ENCODE measurements at regions not wholly inside any gene's neighbourhood (a gene's known extent, or its start where the extent isn't known, plus 50 kb on each side); places are given as distances from the start of the nearest gene placed in this dataset.
"Not testable (repeated sequence)": the region's sequence is repeated elsewhere in the genome, so short reads cannot be mapped to it uniquely, and the experiment has no call there.

DNA sequence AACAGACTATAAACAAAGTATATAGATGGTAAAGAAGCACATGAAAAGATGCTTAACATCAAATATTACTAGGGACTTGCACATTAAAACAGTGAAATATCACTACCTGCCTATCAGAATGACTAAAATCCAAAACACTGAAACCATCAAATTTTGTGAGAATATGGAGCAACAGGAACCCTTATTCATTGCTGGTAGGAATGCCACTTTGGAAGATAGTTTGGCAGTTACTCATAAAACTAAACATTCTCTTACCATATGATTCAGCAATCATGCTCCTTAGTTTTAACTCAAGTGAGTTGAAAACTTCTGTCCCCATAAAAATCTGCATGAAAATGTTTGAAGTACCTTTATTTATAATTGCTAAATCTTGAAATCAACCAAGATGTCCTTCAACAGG lies 297.6 kb downstream of the DAD1 start:
- Histone ChIP-seq H3K36me3 (ENCODE audit: control insufficient read depth, low read depth, low read length) (no peaks in the 10 kb centered on the region), H3K4me1 (ENCODE audit: control insufficient read depth, low read depth, low read length) (peaks cover 12% of the 10 kb centered on the region), H3K4me3 (ENCODE audit: low read length) (no peak overlapping the region), H3K9ac (ENCODE audit: low read length) (no peak overlapping the region), H3K9me3 (ENCODE audit: control insufficient read depth, low read depth, low read length) (no peaks in the 10 kb centered on the region), H3K27me3 (ENCODE audit: control insufficient read depth, insufficient read depth, low read length) (no peaks in the 10 kb centered on the region), H3K27ac (ENCODE audit: low read length) (no peak overlapping the region)

DNA sequence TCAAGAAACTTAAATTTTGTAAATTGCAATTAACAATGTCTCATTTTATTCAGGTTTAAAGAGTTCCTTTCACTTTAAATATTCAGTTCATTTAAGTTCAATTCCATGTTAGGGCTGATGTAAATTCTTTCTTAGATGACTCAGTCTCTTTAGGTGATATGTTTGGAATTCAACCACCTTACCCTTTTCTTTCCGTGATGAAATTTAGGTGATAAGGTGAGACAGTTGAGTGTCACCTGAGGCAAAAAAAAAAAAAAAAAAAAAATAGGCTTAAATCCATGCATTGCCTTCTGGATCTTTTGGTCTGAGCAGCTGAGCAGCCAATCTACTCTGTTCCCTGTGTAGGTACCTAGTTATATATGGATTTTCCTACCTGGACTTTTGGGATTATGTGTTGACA lies 299.5 kb downstream of the DAD1 start:
- no peaks in the 10 kb centered on the region for H3K27me3 ChIP-seq (ENCODE audit: control insufficient read depth, insufficient read depth, low read length)
- H3K4me1 ChIP-seq (ENCODE audit: control insufficient read depth, low read depth, low read length) = peaks cover 9% of the 10 kb centered on the region
- no peak overlapping the region for H3K27ac ChIP-seq (ENCODE audit: low read length)

DNA sequence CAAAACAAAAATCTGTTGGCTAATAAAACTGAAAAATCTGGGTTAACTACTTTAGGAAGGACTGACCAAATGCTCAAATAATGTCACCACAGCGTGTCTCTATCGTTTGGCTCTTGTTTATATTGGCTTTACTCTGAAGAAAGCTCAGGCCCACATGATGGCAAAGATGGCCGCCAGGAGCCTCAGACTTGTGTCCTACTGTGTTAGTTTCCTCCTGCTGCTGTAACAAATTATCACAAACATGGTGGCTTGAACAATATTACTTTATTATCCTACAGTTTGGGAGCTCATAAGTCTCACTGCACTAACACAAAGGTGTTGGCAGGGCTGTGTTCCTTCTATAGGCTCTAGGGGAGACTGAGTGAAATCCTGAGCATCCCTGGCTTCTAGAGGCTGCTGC lies 303.0 kb downstream of the DAD1 start:
- Histone ChIP-seq H3K27ac (ENCODE audit: low read length) (no peak overlapping the region), H3K4me3 (ENCODE audit: low read length) (no peak overlapping the region), H3K36me3 (ENCODE audit: control insufficient read depth, low read depth, low read length) (no peaks in the 10 kb centered on the region), H3K9me3 (ENCODE audit: control insufficient read depth, low read depth, low read length) (no peaks in the 10 kb centered on the region), H3K4me1 (ENCODE audit: control insufficient read depth, low read depth, low read length) (no peaks in the 10 kb centered on the region), H3K27me3 (ENCODE audit: control insufficient read depth, insufficient read depth, low read length) (no peaks in the 10 kb centered on the region), H3K9ac (ENCODE audit: low read length) (no peak overlapping the region)

More for the DNA sequence above, 299.5 kb downstream of the DAD1 start:
- Histone ChIP-seq H3K4me3 (ENCODE audit: low read length) (no peak overlapping the region), H3K9ac (ENCODE audit: low read length) (no peak overlapping the region), H3K36me3 (ENCODE audit: control insufficient read depth, low read depth, low read length) (no peaks in the 10 kb centered on the region), H3K9me3 (ENCODE audit: control insufficient read depth, low read depth, low read length) (no peaks in the 10 kb centered on the region)

DNA sequence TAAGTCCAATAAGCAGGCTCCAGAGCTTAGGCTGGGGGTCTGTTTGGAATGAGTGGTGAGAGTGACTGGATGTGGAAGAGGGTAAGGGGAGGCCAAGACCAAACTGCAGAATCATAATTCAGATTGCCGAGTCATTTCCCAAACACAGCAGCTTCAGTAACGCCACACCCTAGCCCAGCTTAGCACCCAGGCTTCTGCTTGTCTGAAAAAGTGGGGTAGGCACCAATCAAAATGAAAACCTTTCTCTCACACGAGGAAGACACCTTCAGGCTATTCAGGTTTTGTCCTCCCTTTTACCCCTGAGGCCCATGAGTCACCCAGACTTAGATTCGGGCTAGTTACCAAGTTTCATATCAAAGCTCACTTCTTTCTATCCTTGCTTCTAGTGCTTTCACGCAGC lies 306.1 kb downstream of the DAD1 start:
- Histone ChIP-seq H3K9ac (ENCODE audit: low read length) (no peak overlapping the region), H3K27me3 (ENCODE audit: control insufficient read depth, insufficient read depth, low read length) (no peaks in the 10 kb centered on the region), H3K4me3 (ENCODE audit: low read length) (no peak overlapping the region), H3K36me3 (ENCODE audit: control insufficient read depth, low read depth, low read length) (no peaks in the 10 kb centered on the region), H3K27ac (ENCODE audit: low read length) (no peak overlapping the region), H3K4me1 (ENCODE audit: control insufficient read depth, low read depth, low read length) (no peaks in the 10 kb centered on the region), H3K9me3 (ENCODE audit: control insufficient read depth, low read depth, low read length) (no peaks in the 10 kb centered on the region)

DNA sequence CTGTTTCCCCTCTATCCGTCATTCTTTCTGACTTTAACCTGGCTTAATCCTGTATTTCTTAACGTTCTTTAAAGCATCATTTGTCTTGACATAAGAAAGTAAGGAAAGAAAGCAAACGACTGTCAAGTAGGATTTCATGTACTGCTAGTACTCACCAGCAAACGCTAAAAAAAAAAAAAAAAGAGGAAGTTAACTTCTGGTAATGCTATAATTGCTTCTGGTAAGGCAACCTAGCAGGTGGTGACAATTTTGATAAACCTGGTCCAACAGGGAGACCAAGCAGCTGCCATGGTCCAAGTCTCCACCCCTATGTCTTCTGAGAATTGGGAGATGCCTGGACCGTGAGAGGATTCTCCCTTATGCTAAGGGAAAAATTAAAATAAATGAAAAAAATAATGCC lies 306.6 kb downstream of the DAD1 start:
- Histone ChIP-seq H3K4me1 (ENCODE audit: control insufficient read depth, low read depth, low read length) (no peaks in the 10 kb centered on the region), H3K9me3 (ENCODE audit: control insufficient read depth, low read depth, low read length) (no peaks in the 10 kb centered on the region), H3K27me3 (ENCODE audit: control insufficient read depth, insufficient read depth, low read length) (no peaks in the 10 kb centered on the region), H3K9ac (ENCODE audit: low read length) (no peak overlapping the region), H3K4me3 (ENCODE audit: low read length) (no peak overlapping the region), H3K27ac (ENCODE audit: low read length) (no peak overlapping the region), H3K36me3 (ENCODE audit: control insufficient read depth, low read depth, low read length) (no peaks in the 10 kb centered on the region)

DNA sequence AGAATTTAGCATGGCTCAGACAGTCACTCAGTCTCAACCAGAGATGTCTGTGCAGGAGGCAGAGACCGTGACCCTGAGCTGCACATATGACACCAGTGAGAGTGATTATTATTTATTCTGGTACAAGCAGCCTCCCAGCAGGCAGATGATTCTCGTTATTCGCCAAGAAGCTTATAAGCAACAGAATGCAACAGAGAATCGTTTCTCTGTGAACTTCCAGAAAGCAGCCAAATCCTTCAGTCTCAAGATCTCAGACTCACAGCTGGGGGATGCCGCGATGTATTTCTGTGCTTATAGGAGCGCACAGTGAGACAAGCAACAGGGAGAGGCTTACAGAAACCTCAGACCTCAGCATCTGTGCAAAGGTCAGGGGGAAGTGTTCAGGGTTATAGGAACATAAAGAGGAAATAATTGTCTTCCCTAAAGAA lies 307.6 kb downstream of the DAD1 start:
- not testable (repeated sequence) for H3K36me3 ChIP-seq (ENCODE audit: control insufficient read depth, low read depth, low read length); H3K4me1 ChIP-seq (ENCODE audit: control insufficient read depth, low read depth, low read length); H3K27me3 ChIP-seq (ENCODE audit: control insufficient read depth, insufficient read depth, low read length); H3K4me3 ChIP-seq (ENCODE audit: low read length); H3K27ac ChIP-seq (ENCODE audit: low read length); H3K9ac ChIP-seq (ENCODE audit: low read length); H3K9me3 ChIP-seq (ENCODE audit: control insufficient read depth, low read depth, low read length)

DNA sequence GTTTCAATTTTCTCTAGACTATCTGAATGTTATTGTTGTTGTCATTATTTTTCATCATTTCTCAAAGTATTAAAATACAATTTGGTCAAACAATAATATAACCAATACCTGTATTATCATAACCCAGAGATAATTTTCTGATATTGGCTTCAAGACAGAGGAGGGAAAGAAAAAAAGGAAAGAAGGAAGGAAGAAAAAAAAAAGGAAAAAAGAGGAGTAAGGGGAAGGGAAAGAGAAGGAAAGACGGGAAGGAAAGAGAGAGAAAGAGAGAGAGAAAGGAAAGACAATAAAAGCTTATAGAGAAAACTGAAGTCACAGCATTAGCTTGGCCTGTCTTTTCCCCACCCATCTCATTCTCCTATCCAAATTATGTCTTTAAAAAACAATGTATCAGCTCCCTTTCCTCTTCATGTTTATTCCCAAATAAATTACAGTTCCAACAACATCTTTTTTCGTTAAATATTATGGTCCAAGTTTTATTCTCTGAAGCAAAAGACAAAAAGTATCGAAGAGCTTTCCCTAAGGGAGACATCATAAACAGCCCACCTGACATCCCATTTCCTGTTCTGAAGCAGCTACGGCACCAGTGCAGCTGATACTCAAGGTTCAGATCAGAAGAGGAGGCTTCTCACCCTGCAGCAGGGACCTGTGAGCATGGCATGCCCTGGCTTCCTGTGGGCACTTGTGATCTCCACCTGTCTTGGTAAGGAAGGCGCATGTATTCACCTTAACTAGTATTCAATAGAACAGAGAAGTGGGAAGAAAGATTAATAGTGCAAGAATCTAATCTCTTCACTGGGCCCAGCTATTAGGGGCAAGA lies 308.3 kb downstream of the DAD1 start:
- H3K9me3 ChIP-seq (ENCODE audit: control insufficient read depth, low read depth, low read length) = no peaks in the 10 kb centered on the region
- no peak overlapping the region for H3K4me3 ChIP-seq (ENCODE audit: low read length)
- no peaks in the 10 kb centered on the region for H3K36me3 ChIP-seq (ENCODE audit: control insufficient read depth, low read depth, low read length)
- H3K27ac ChIP-seq (ENCODE audit: low read length) = no peak overlapping the region
- no peaks in the 10 kb centered on the region for H3K4me1 ChIP-seq (ENCODE audit: control insufficient read depth, low read depth, low read length)
- no peak overlapping the region for H3K9ac ChIP-seq (ENCODE audit: low read length)
- no peaks in the 10 kb centered on the region for H3K27me3 ChIP-seq (ENCODE audit: control insufficient read depth, insufficient read depth, low read length)

DNA sequence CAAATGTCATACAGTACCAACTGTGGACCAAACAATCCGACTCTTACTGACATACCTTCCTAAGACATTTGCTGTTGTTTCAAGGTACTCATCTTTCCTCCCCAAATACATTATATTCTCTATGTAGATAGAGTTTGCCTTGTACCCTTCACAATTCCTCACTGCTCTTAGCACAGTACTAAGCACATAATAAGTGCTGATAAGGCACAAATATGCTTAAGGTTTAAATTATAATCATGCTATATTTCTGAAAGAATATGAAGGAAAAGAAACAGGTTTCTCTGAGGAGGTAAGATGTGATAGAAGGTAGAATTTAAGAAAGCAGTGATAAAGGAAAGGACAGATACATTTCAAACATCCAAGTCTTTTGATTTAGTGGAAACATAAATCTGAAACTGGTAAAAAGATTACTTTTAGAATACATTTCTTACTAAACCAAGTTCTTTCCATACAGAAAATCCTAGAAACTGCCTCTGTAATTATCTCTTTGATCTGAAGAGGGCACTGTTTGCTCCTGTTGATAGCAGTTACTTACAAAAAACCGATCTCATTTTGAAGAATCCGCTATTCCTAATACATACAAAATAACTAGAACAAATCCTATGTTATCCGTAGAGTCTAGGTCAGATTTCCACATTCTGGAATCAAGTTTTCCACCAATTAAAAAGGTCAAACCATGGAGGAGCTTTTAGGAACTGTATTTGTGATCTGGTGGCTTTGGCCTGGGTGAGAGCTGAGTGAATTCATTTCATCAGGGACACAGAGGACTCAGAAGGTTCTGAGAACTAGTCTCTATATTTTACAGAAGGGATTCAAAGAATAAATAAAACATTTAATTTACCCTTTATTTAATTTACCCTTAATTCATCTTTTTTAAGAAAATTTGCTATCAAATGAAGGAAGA lies 311.9 kb downstream of the DAD1 start:
- Histone ChIP-seq H3K36me3 (ENCODE audit: control insufficient read depth, low read depth, low read length) (no peaks in the 10 kb centered on the region), H3K4me3 (ENCODE audit: low read length) (no peak overlapping the region), H3K27me3 (ENCODE audit: control insufficient read depth, insufficient read depth, low read length) (no peaks in the 10 kb centered on the region), H3K9ac (ENCODE audit: low read length) (no peak overlapping the region), H3K9me3 (ENCODE audit: control insufficient read depth, low read depth, low read length) (no peaks in the 10 kb centered on the region), H3K4me1 (ENCODE audit: control insufficient read depth, low read depth, low read length) (no peaks in the 10 kb centered on the region), H3K27ac (ENCODE audit: low read length) (no peak overlapping the region)

DNA sequence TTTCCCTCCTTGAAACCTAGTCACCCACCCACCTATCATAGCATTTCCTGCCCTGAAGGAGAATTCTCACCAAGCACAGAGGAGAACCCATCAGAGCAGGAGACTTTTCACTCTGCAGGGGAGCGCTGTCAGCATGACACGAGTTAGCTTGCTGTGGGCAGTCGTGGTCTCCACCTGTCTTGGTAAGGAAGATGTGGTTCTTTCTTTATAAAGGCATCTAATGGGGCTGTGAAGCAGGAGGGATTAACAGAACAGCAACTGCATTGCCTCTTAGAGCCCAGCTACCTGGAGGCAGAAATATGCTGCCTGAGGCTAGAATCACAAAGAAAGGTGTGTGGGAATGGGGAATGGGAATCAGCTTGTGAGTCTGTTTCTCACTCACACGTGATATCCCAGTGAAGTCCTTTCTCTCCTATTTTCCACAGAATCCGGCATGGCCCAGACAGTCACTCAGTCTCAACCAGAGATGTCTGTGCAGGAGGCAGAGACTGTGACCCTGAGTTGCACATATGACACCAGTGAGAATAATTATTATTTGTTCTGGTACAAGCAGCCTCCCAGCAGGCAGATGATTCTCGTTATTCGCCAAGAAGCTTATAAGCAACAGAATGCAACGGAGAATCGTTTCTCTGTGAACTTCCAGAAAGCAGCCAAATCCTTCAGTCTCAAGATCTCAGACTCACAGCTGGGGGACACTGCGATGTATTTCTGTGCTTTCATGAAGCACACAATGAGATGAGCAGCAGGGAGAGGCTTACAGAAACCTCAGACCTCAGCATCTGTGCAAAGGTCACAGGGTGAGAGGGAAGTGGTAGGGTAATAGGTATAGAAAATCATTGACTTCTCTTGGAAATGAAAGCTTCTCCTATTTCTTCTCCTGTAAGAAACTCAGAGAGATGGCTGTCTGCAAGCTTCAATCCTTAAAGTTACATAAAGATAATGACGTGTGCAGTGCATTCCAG lies 316.9 kb downstream of the DAD1 start:
- no peaks in the 10 kb centered on the region for H3K4me1 ChIP-seq (ENCODE audit: control insufficient read depth, low read depth, low read length)
- no peaks in the 10 kb centered on the region for H3K27me3 ChIP-seq (ENCODE audit: control insufficient read depth, insufficient read depth, low read length)
- no peak overlapping the region for H3K9ac ChIP-seq (ENCODE audit: low read length)

DNA sequence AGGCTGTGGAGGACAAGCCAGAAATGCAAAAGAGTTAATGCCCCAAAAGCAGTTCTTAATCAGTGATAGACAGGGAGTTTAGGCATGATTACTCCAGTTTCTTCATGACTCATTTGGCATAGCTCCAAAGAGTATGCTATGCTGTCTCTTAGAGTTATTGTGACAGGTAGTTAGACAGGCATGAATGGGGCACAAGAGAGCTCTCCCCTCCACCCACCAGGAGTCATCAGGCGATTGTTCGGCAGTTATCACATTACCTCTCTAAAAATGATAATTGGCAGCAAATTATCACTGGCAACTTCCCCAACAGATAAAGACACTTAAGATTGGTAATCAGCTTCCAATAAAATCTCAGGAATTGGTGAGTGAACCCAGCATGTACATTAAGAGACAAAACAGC lies 320.1 kb downstream of the DAD1 start:
- peaks cover 17% of the 10 kb centered on the region for H3K4me1 ChIP-seq (ENCODE audit: control insufficient read depth, low read depth, low read length)
- H3K9ac ChIP-seq (ENCODE audit: low read length) = no peak overlapping the region
- H3K27ac ChIP-seq (ENCODE audit: low read length) = no peak overlapping the region
- no peaks in the 10 kb centered on the region for H3K36me3 ChIP-seq (ENCODE audit: control insufficient read depth, low read depth, low read length)
- no peaks in the 10 kb centered on the region for H3K9me3 ChIP-seq (ENCODE audit: control insufficient read depth, low read depth, low read length)
- no peak overlapping the region for H3K4me3 ChIP-seq (ENCODE audit: low read length)
- H3K27me3 ChIP-seq (ENCODE audit: control insufficient read depth, insufficient read depth, low read length) = no peaks in the 10 kb centered on the region

More for the DNA sequence above, 316.9 kb downstream of the DAD1 start:
- Histone ChIP-seq H3K36me3 (ENCODE audit: control insufficient read depth, low read depth, low read length) (no peaks in the 10 kb centered on the region), H3K9me3 (ENCODE audit: control insufficient read depth, low read depth, low read length) (no peaks in the 10 kb centered on the region), H3K27ac (ENCODE audit: low read length) (no peak overlapping the region), H3K4me3 (ENCODE audit: low read length) (no peak overlapping the region)

DNA sequence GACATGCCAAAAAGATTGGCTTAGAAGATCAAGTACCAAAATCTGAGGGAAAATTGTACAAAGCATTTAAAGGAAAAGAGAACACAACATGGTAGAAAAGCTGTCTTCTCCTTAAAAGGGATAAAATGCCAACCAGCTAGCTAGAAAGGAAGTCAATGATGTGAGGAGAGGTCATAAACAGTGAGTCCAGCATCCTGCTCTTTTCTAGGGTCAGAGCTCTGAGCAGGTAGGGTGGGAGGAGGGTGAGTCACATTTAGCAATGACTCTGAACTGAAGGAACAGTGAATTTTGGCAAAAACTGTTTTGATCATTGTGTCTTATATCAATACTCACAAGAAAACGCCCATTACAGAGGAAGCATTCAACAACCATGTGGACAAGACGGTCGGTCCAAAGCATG lies 322.3 kb downstream of the DAD1 start:
- Histone ChIP-seq H3K4me1 (ENCODE audit: control insufficient read depth, low read depth, low read length) (peaks cover 17% of the 10 kb centered on the region), H3K9ac (ENCODE audit: low read length) (no peak overlapping the region), H3K27ac (ENCODE audit: low read length) (no peak overlapping the region), H3K27me3 (ENCODE audit: control insufficient read depth, insufficient read depth, low read length) (no peaks in the 10 kb centered on the region), H3K36me3 (ENCODE audit: control insufficient read depth, low read depth, low read length) (no peaks in the 10 kb centered on the region), H3K9me3 (ENCODE audit: control insufficient read depth, low read depth, low read length) (no peaks in the 10 kb centered on the region), H3K4me3 (ENCODE audit: low read length) (no peak overlapping the region)

All from iPS-18a (cell line).